WERI-Rb-1 (cell line): ENCODE measurements at regions not wholly inside any gene's neighbourhood (a gene's known extent, or its start where the extent isn't known, plus 50 kb on each side); places are given as distances from the start of the nearest gene placed in this dataset.

Experiments used
- DNase-seq: peaks from one replicate; pipeline ENCODE4 v3.0.0-alpha.2; 2020
- H3K27ac ChIP-seq: fragments of 250-450 bp; sonication (Bioruptor Pico); 2 replicates; pipeline ENCODE4 v1.5.1; 2020; ENCODE audit warnings: mild to moderate bottlenecking, moderate library complexity
- H3K27me3 ChIP-seq: fragments of 250-450 bp; sonication (Bioruptor Pico); 2 replicates; pipeline ENCODE4 v1.5.1; 2021; ENCODE audit warnings: mild to moderate bottlenecking, low read depth, moderate library complexity; ENCODE audit not compliant: insufficient read depth, severe bottlenecking
- H3K36me3 ChIP-seq: fragments of 250-450 bp; sonication (Bioruptor Pico); 2 replicates; pipeline ENCODE4 v1.5.1; 2020; ENCODE audit warnings: mild to moderate bottlenecking, moderate library complexity
- H3K4me3 ChIP-seq: 2 replicates; pipeline ENCODE4 v1.5.1; 2011; ENCODE audit warnings: low read depth, mild to moderate bottlenecking, control low read depth, low read length
- H3K9me3 ChIP-seq: fragments of 250-450 bp; sonication (Bioruptor Pico); 2 replicates; pipeline ENCODE4 v1.5.1; 2021; ENCODE audit warnings: mild to moderate bottlenecking, moderate library complexity; ENCODE audit not compliant: severe bottlenecking
- TF ChIP-seq, protein P1 (sequence below): IDR thresholded peaks from 2 replicates; pipeline ENCODE4 v1.5.1; 2011; ENCODE audit warnings: low read depth, mild to moderate bottlenecking, control low read depth, inconsistent platforms, low read length

DNA sequence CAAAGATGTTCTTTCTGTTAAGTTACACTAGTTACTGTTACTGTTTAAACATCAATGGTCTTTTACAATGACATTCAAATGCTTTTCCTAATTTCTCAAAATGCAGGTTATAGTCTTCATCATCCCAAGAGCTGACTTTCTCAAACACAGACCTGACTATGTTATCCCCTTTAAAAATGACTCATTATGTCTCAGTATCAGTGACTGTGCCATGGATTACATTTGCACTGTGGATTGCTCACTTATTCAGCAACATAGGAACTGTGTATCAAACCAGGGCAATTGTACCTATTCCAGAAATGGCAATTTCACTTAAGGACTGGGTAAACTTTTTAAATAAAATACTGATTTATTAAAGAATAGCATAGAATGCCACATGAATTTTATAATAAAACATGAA lies 630.2 kb upstream of the NOVA1 start:
- TF ChIP-seq, protein P1, sequence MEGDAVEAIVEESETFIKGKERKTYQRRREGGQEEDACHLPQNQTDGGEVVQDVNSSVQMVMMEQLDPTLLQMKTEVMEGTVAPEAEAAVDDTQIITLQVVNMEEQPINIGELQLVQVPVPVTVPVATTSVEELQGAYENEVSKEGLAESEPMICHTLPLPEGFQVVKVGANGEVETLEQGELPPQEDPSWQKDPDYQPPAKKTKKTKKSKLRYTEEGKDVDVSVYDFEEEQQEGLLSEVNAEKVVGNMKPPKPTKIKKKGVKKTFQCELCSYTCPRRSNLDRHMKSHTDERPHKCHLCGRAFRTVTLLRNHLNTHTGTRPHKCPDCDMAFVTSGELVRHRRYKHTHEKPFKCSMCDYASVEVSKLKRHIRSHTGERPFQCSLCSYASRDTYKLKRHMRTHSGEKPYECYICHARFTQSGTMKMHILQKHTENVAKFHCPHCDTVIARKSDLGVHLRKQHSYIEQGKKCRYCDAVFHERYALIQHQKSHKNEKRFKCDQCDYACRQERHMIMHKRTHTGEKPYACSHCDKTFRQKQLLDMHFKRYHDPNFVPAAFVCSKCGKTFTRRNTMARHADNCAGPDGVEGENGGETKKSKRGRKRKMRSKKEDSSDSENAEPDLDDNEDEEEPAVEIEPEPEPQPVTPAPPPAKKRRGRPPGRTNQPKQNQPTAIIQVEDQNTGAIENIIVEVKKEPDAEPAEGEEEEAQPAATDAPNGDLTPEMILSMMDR = no peak
- DNase-seq = no peak
- no peaks in the 10 kb centered on the region for H3K9me3 ChIP-seq
- no peak overlapping the region for H3K27ac ChIP-seq
- no peaks in the 10 kb centered on the region for H3K27me3 ChIP-seq
- H3K4me3 ChIP-seq = no peak overlapping the region
- H3K36me3 ChIP-seq = no peaks in the 10 kb centered on the region

DNA sequence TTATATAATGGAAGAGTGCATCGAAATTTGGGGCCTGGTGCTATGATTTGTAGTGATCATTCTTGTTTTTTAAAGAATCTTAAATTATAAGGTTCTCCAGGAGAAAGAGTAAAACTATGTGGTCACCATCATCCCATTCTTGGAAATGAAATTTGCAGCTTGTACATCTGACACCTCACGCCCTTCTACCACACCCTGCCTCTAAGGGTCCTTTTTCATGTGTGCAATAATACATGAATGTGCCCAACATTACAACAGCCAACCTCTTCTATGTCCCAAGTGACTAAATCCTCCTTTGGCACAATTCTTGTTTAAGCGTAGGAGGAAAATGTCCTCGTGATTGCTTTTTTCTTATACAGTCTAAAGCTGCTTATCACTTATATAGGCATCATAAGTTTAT lies 636.5 kb upstream of the NOVA1 start:
- no peaks in the 10 kb centered on the region for H3K9me3 ChIP-seq
- TF ChIP-seq, protein P1 = no peak
- DNase-seq = no peak

DNA sequence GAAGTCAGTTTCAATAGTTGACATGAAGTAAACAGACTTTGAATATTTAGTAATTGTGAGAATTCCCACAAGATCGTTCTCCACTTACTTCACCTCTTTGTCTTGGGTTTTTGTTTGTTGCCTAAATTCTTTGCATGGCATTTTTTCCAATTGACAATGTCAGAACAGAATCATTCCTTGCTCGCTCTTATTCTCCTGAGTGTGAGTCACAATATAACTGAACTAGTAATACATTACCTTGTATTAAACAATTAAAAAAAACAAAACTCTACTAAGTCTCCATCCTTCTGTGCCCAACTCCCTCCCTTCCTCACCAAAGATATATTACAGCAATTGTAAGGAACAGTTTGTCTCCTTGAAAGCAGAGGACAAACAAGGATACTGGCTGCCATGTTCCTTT lies 638.8 kb upstream of the NOVA1 start:
- TF ChIP-seq, protein P1 = no peak
- H3K9me3 ChIP-seq = no peaks in the 10 kb centered on the region
- no peak overlapping the region for H3K27ac ChIP-seq
- H3K27me3 ChIP-seq = no peaks in the 10 kb centered on the region
- no peak overlapping the region for H3K4me3 ChIP-seq
- H3K36me3 ChIP-seq = no peaks in the 10 kb centered on the region
- DNase-seq = no peak

More for the DNA sequence above, 636.5 kb upstream of the NOVA1 start:
- Histone ChIP-seq H3K27ac (no peak overlapping the region), H3K36me3 (no peaks in the 10 kb centered on the region), H3K4me3 (no peak overlapping the region), H3K27me3 (no peaks in the 10 kb centered on the region)

DNA sequence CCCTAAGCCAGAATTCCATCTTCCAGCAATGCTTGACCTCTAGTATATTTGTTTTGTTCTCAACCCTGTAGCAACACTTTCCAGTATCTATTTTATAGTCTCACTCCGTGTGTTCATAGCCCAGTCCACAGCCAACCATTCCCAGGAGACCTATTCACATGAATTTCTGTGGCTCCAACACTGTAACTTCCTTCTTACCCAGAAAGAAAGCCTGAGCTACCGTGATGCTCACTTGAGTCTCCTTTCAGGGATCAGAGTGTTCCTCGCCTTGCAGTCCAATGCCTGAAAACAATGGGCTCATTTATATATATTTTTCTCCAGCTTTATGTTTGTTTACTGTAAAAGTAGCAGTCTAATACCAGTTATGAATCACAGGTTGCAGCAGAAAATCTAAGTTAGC lies 645.0 kb upstream of the NOVA1 start:
- TF ChIP-seq, protein P1 = no peak
- DNase-seq = no peak
- Histone ChIP-seq H3K27me3 (no peaks in the 10 kb centered on the region), H3K9me3 (no peaks in the 10 kb centered on the region), H3K27ac (no peak overlapping the region), H3K36me3 (no peaks in the 10 kb centered on the region), H3K4me3 (no peak overlapping the region)

DNA sequence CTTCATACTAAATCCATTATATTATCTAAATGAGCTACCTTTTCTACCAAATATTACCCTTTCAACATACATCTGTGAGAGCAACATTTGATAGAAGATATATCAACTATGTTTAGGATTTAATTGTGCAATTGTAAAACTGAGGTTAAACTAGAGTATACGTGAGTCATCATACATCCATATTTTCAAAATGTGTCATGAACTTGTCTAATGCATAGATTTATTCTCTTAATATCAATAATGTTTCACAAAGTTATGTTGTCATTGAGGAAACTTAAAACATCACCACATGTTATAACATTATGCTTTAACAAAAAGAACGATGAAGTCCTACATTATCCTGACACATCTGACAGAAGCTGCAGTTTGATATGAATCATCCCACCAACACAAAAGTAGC lies 645.5 kb upstream of the NOVA1 start:
- no peak for DNase-seq
- no peaks in the 10 kb centered on the region for H3K27me3 ChIP-seq
- TF ChIP-seq, protein P1 = no peak
- no peak overlapping the region for H3K4me3 ChIP-seq
- no peaks in the 10 kb centered on the region for H3K36me3 ChIP-seq
- H3K27ac ChIP-seq = no peak overlapping the region
- H3K9me3 ChIP-seq = no peaks in the 10 kb centered on the region

DNA sequence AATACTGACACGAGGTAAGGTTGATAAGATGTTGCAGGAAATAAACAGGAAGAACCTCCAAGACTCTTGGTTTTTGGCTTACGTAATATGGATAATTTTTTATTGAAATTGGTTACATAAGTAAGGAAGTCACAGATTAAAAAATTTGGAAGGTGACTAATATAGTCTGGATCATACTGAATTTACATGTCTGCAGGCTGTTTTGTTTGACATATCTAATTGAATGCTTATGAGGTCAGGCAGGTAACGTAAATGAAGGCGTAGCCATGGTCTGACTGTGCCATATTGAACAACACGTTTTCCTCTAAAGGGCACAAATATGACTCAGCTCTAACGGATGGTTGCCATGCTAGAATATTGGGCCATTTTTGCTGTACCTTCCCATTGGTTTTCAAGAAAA lies 648.1 kb upstream of the NOVA1 start:
- TF ChIP-seq, protein P1 = no peak
- DNase-seq = no peak

More for the DNA sequence above, 648.1 kb upstream of the NOVA1 start:
- H3K4me3 ChIP-seq = no peak overlapping the region
- H3K36me3 ChIP-seq = no peaks in the 10 kb centered on the region
- no peaks in the 10 kb centered on the region for H3K9me3 ChIP-seq
- no peaks in the 10 kb centered on the region for H3K27me3 ChIP-seq
- no peak overlapping the region for H3K27ac ChIP-seq
